ENCODE measurements at regions not wholly inside any gene's neighbourhood (a gene's known extent, or its start where the extent isn't known, plus 50 kb on each side); places are given as distances from the start of the nearest gene placed in this dataset.

- no peaks in the 10 kb centered on the region for H3K9me3 ChIP-seq (ENCODE audit: control insufficient read depth, insufficient read depth, low read depth, low read length)
- H2AFZ ChIP-seq (ENCODE audit: low read length): no peak overlapping the region
- H3K79me2 ChIP-seq (ENCODE audit: control insufficient read depth, insufficient read depth, low read length): no peaks in the 10 kb centered on the region
- no peaks in the 10 kb centered on the region for H3K36me3 ChIP-seq (ENCODE audit: control insufficient read depth, insufficient read depth, low read length)
- H3K4me2 ChIP-seq (ENCODE audit: extremely low read depth, insufficient read depth, low read length): no peak overlapping the region
- no peak overlapping the region for H3K4me3 ChIP-seq (replicated peaks in 1 of 4; ENCODE audit: control extremely low read depth in 1 of 4, insufficient read depth in 1 of 4, low read depth in 3 of 4, low read length in 4 of 4)
- no peaks in the 10 kb centered on the region for H3K27me3 ChIP-seq (ENCODE audit: control insufficient read depth, insufficient read depth, low read length)
- no peaks in the 10 kb centered on the region for H4K20me1 ChIP-seq (ENCODE audit: control insufficient read depth, extremely low read depth, insufficient read depth, low read length)
- no peak for TF ChIP-seq EZH2 (IDR thresholded peaks at IDR 0.05; ENCODE audit: low read length, missing control alignments)
- no peak for TF ChIP-seq CTCF (conservative IDR thresholded peaks at IDR 0.05 in 1 of 2, IDR thresholded peaks at IDR 0.05 in 1 of 2; ENCODE audit: low read depth in 1 of 2, low read length in 2 of 2)
- no peaks in the 10 kb centered on the region for H3K4me1 ChIP-seq (ENCODE audit: control insufficient read depth, extremely low read depth, insufficient read depth, low read length)
- no peak for DNase-seq (ENCODE audit: low read depth in 2 of 2)
- no peak overlapping the region for H3K27ac ChIP-seq (ENCODE audit: insufficient read depth, low read length)
- H3K9ac ChIP-seq (ENCODE audit: insufficient read depth, low read length): no peak overlapping the region
Observed at GRCh38 chr2:210833403-210833802, 277.0 kb downstream of the CPS1 start.

- no peaks in the 10 kb centered on the region for H4K20me1 ChIP-seq (ENCODE audit: control insufficient read depth, extremely low read depth, insufficient read depth, low read length)
- no peaks in the 10 kb centered on the region for H3K4me1 ChIP-seq (ENCODE audit: control insufficient read depth, extremely low read depth, insufficient read depth, low read length)
- no peak overlapping the region for H2AFZ ChIP-seq (ENCODE audit: low read length)
- no peak for DNase-seq (ENCODE audit: low read depth in 2 of 2)
- no peaks in the 10 kb centered on the region for H3K36me3 ChIP-seq (ENCODE audit: control insufficient read depth, insufficient read depth, low read length)
- H3K4me3 ChIP-seq (replicated peaks in 1 of 4; ENCODE audit: control extremely low read depth in 1 of 4, insufficient read depth in 1 of 4, low read depth in 3 of 4, low read length in 4 of 4): no peak overlapping the region
- H3K79me2 ChIP-seq (ENCODE audit: control insufficient read depth, insufficient read depth, low read length): no peaks in the 10 kb centered on the region
- H3K9me3 ChIP-seq (ENCODE audit: control insufficient read depth, insufficient read depth, low read depth, low read length): no peaks in the 10 kb centered on the region
- no peak overlapping the region for H3K27ac ChIP-seq (ENCODE audit: insufficient read depth, low read length)
- H3K4me2 ChIP-seq (ENCODE audit: extremely low read depth, insufficient read depth, low read length): no peak overlapping the region
- H3K27me3 ChIP-seq (ENCODE audit: control insufficient read depth, insufficient read depth, low read length): no peaks in the 10 kb centered on the region
- no peak overlapping the region for H3K9ac ChIP-seq (ENCODE audit: insufficient read depth, low read length)
- TF ChIP-seq EZH2 (IDR thresholded peaks at IDR 0.05; ENCODE audit: low read length, missing control alignments) (no peak), CTCF (conservative IDR thresholded peaks at IDR 0.05 in 1 of 2, IDR thresholded peaks at IDR 0.05 in 1 of 2; ENCODE audit: low read depth in 1 of 2, low read length in 2 of 2) (no peak)
Observed at GRCh38 chr2:210839034-210839433, 282.6 kb downstream of the CPS1 start.

- Histone ChIP-seq H3K27me3 (ENCODE audit: control insufficient read depth, insufficient read depth, low read length) (no peaks in the 10 kb centered on the region), H3K4me2 (ENCODE audit: extremely low read depth, insufficient read depth, low read length) (no peak overlapping the region), H3K9me3 (ENCODE audit: control insufficient read depth, insufficient read depth, low read depth, low read length) (no peaks in the 10 kb centered on the region), H3K36me3 (ENCODE audit: control insufficient read depth, insufficient read depth, low read length) (no peaks in the 10 kb centered on the region), H3K4me3 (replicated peaks in 1 of 4; ENCODE audit: control extremely low read depth in 1 of 4, insufficient read depth in 1 of 4, low read depth in 3 of 4, low read length in 4 of 4) (no peak overlapping the region), H4K20me1 (ENCODE audit: control insufficient read depth, extremely low read depth, insufficient read depth, low read length) (no peaks in the 10 kb centered on the region), H3K4me1 (ENCODE audit: control insufficient read depth, extremely low read depth, insufficient read depth, low read length) (no peaks in the 10 kb centered on the region), H3K9ac (ENCODE audit: insufficient read depth, low read length) (no peak overlapping the region), H3K79me2 (ENCODE audit: control insufficient read depth, insufficient read depth, low read length) (no peaks in the 10 kb centered on the region), H3K27ac (ENCODE audit: insufficient read depth, low read length) (no peak overlapping the region), H2AFZ (ENCODE audit: low read length) (no peak overlapping the region)
- DNase-seq (ENCODE audit: low read depth in 2 of 2): no peak
- TF ChIP-seq CTCF (conservative IDR thresholded peaks at IDR 0.05 in 1 of 2, IDR thresholded peaks at IDR 0.05 in 1 of 2; ENCODE audit: low read depth in 1 of 2, low read length in 2 of 2) (no peak), EZH2 (IDR thresholded peaks at IDR 0.05; ENCODE audit: low read length, missing control alignments) (no peak)
Observed at GRCh38 chr2:210839450-210839849, 283.1 kb downstream of the CPS1 start.
